HL-60 (cell line): ENCODE measurements at regions not wholly inside any gene's neighbourhood (a gene's known extent, or its start where the extent isn't known, plus 50 kb on each side); places are given as distances from the start of the nearest gene placed in this dataset.

Experiments used
- POLR2AphosphoS5 ChIP-seq: IDR thresholded peaks from 2 replicates; pipeline ENCODE4 v1.6.1; 2012; ENCODE audit warnings: low read depth
- REST ChIP-seq: IDR thresholded peaks from 2 replicates; pipeline ENCODE4 v1.6.1; 2012; ENCODE audit warnings: low read depth; ENCODE audit not compliant: insufficient replicate concordance
- SPI1 ChIP-seq: IDR thresholded peaks from 2 replicates; pipeline ENCODE4 v1.6.1; 2012; ENCODE audit warnings: low read depth, mild to moderate bottlenecking, borderline replicate concordance
- TF ChIP-seq, protein P1 (sequence below): IDR thresholded peaks from one replicate; pipeline ENCODE4 v1.5.1; 2011; ENCODE audit warnings: low read length, control low read depth, inconsistent platforms; ENCODE audit not compliant: insufficient read depth

DNA sequence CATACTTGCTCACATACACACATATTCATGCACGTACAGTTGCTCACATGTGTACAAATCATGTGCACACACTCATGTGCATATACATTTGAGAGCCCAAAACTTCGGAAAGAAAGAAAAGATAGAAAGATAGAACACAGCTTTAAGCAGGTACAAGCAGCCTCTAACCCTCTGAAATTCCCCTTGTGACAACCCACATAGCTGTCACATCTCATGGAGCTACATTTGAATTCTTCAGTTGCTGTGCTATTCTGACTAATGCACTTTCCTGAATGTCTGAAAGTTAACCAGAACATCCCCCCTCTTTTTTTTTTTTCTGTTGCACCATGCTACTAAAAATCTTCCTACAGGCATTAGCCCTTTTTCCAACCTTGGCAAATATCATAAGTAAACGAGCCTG is 51.9 kb upstream of the KCNA5 start:
- TF ChIP-seq POLR2AphosphoS5 (no peak), SPI1 (no peak), REST (no peak)
- TF ChIP-seq, protein P1, sequence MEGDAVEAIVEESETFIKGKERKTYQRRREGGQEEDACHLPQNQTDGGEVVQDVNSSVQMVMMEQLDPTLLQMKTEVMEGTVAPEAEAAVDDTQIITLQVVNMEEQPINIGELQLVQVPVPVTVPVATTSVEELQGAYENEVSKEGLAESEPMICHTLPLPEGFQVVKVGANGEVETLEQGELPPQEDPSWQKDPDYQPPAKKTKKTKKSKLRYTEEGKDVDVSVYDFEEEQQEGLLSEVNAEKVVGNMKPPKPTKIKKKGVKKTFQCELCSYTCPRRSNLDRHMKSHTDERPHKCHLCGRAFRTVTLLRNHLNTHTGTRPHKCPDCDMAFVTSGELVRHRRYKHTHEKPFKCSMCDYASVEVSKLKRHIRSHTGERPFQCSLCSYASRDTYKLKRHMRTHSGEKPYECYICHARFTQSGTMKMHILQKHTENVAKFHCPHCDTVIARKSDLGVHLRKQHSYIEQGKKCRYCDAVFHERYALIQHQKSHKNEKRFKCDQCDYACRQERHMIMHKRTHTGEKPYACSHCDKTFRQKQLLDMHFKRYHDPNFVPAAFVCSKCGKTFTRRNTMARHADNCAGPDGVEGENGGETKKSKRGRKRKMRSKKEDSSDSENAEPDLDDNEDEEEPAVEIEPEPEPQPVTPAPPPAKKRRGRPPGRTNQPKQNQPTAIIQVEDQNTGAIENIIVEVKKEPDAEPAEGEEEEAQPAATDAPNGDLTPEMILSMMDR, result no peak
